ENCODE measurements at regions not wholly inside any gene's neighbourhood (a gene's known extent, or its start where the extent isn't known, plus 50 kb on each side); places are given as distances from the start of the nearest gene placed in this dataset.

DNA sequence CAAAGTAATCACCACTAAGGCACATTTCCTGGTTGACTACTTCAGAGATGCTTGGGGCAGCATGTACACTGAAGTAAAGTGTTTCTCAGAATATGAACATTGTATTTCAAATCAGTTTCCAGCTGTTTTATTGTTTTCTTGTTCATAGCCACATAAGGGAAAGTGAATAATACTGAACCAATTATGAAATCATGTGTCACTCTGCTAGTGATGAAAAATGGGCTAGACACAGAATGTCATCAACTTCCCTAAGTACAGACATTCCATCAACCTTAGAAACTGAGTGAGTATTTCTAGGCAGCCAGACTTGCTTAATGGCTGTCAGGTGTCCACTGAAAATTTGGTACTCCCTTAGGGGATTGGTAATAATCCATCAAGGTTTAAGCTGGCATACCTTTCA is 603.5 kb downstream of the ARL4A start:
- intact Hi-C loops (cut with micrococcal nuclease) = no loop called here
- H3K4me2 ChIP-seq (replicated peaks; ENCODE audit: low read depth, low read length, poor library complexity, severe bottlenecking) = no peak overlapping the region
- no peaks in the 10 kb centered on the region for H4K20me1 ChIP-seq (ENCODE audit: control insufficient read depth, insufficient read depth, low read length, poor library complexity, severe bottlenecking)
- POLR2A ChIA-PET = no interaction called here
- no peaks in the 10 kb centered on the region for H3K4me1 ChIP-seq (ENCODE audit: control insufficient read depth in 2 of 2, insufficient read depth in 2 of 2, low read length in 2 of 2)
- ATAC-seq (ENCODE audit: low read depth) = no peak
- TF ChIP-seq, protein P1, sequence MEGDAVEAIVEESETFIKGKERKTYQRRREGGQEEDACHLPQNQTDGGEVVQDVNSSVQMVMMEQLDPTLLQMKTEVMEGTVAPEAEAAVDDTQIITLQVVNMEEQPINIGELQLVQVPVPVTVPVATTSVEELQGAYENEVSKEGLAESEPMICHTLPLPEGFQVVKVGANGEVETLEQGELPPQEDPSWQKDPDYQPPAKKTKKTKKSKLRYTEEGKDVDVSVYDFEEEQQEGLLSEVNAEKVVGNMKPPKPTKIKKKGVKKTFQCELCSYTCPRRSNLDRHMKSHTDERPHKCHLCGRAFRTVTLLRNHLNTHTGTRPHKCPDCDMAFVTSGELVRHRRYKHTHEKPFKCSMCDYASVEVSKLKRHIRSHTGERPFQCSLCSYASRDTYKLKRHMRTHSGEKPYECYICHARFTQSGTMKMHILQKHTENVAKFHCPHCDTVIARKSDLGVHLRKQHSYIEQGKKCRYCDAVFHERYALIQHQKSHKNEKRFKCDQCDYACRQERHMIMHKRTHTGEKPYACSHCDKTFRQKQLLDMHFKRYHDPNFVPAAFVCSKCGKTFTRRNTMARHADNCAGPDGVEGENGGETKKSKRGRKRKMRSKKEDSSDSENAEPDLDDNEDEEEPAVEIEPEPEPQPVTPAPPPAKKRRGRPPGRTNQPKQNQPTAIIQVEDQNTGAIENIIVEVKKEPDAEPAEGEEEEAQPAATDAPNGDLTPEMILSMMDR (IDR thresholded peaks at IDR 0.05) = no peak
- TF ChIP-seq EZH2 (IDR thresholded peaks at IDR 0.05; ENCODE audit: borderline replicate concordance, insufficient read depth, low read depth, low read length, poor library complexity, severe bottlenecking) = no peak
- Mint-ChIP-seq H3K27me3 (no peaks in the 10 kb centered on the region), H3K4me3 (no peak overlapping the region), H3K27ac (no peak overlapping the region), H3K4me1 (no peaks in the 10 kb centered on the region), H3K9me3 (ENCODE audit: insufficient read depth) (no peaks in the 10 kb centered on the region)
- CTCF ChIA-PET = interaction anchor here (1.8 kb wide), 1 partner anchor 10 kb away, joined by 5 read pairs; no protein-coding TSS in a partner anchor
- no peaks in the 10 kb centered on the region for H3K36me3 ChIP-seq (replicated peaks in 1 of 2; ENCODE audit: control extremely low read depth in 1 of 2, control insufficient read depth in 1 of 2, extremely low read depth in 1 of 2, insufficient read depth in 2 of 2, low read length in 1 of 2)
- H3K79me2 ChIP-seq (ENCODE audit: control insufficient read depth, insufficient read depth, low read length) = no peaks in the 10 kb centered on the region
- no peaks in the 10 kb centered on the region for H3K9me3 ChIP-seq (ENCODE audit: control extremely low read depth in 1 of 3, control insufficient read depth in 2 of 3, insufficient read depth in 1 of 3, low read length in 2 of 3)
- H3K27me3 ChIP-seq (replicated peaks in 1 of 4; ENCODE audit: control extremely low read depth in 1 of 4, control insufficient read depth in 3 of 4, insufficient read depth in 4 of 4, low read length in 3 of 4) = no peaks in the 10 kb centered on the region
- H3K27ac ChIP-seq (ENCODE audit: low read length in 2 of 2) = no peak overlapping the region
- no peak overlapping the region for H2AFZ ChIP-seq (ENCODE audit: insufficient read depth, low read depth, low read length, poor library complexity, severe bottlenecking)
- no peak overlapping the region for H3K4me3 ChIP-seq (ENCODE audit: control extremely low read depth in 1 of 5, extremely low read depth in 1 of 5, insufficient read depth in 1 of 5, low read depth in 2 of 5, low read length in 4 of 5)
- H3K9ac ChIP-seq (ENCODE audit: low read length) = no peak overlapping the region
- DNase-seq = no peak

DNA sequence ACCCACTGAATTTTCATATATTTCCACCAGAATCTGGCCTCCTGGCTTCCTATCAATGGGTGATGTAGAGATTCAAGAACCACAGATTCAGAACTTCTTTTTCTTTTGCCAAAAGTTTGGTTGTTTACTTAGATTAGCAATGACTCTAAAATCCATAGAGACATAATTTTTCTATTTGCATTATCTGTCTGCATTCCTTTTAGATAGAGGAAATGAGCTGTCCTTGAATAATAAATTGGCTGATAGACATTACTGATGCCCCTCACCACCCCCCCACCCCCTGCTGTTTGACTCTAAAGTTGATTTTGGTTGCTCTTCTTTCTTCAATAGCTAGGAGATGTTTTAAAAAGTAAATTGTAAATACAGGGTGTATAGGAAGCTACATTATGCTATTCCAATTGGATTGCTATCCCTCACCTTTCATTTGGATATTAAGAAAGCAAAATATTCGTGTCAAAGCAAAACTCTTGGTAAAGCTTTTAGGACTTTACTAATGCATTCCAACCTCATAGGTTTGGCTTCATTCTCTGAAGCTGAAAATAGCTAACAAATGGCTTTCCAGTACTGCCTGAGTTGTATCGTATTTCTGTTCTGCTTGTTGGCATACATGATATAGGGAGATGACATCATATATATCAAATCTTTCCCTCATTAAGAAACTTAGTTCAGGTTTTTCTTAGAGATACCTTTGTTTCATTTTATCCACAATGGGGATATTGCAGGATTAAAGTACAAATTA is 606.0 kb downstream of the ARL4A start:
- WGBS (ENCODE audit: insufficient coverage) = no CpG with 5 or more reads among the region's 2 CpGs
- intact Hi-C loops (cut with micrococcal nuclease) = no loop called here
- H2AFZ ChIP-seq (ENCODE audit: insufficient read depth, low read depth, low read length, poor library complexity, severe bottlenecking) = no peak overlapping the region
- Mint-ChIP-seq H3K27ac (no peak overlapping the region), H3K27me3 (no peaks in the 10 kb centered on the region), H3K9me3 (ENCODE audit: insufficient read depth) (no peaks in the 10 kb centered on the region), H3K4me3 (no peak overlapping the region), H3K4me1 (no peaks in the 10 kb centered on the region)
- DNase-seq (no peak), ATAC-seq (ENCODE audit: low read depth) (no peak)
- H3K9ac ChIP-seq (ENCODE audit: low read length) = no peak overlapping the region
- H3K4me1 ChIP-seq (ENCODE audit: control insufficient read depth in 2 of 2, insufficient read depth in 2 of 2, low read length in 2 of 2) = no peaks in the 10 kb centered on the region
- H3K27ac ChIP-seq (ENCODE audit: low read length in 2 of 2) = no peak overlapping the region
- no peaks in the 10 kb centered on the region for H4K20me1 ChIP-seq (ENCODE audit: control insufficient read depth, insufficient read depth, low read length, poor library complexity, severe bottlenecking)
- CTCF ChIA-PET = no interaction called here
- no peaks in the 10 kb centered on the region for H3K9me3 ChIP-seq (ENCODE audit: control extremely low read depth in 1 of 3, control insufficient read depth in 2 of 3, insufficient read depth in 1 of 3, low read length in 2 of 3)
- no peak for TF ChIP-seq EZH2 (IDR thresholded peaks at IDR 0.05; ENCODE audit: borderline replicate concordance, insufficient read depth, low read depth, low read length, poor library complexity, severe bottlenecking)
- TF ChIP-seq, protein P1 (IDR thresholded peaks at IDR 0.05) = no peak
- H3K4me3 ChIP-seq (ENCODE audit: control extremely low read depth in 1 of 5, extremely low read depth in 1 of 5, insufficient read depth in 1 of 5, low read depth in 2 of 5, low read length in 4 of 5) = no peak overlapping the region
- H3K79me2 ChIP-seq (ENCODE audit: control insufficient read depth, insufficient read depth, low read length) = no peaks in the 10 kb centered on the region
- H3K27me3 ChIP-seq (replicated peaks in 1 of 4; ENCODE audit: control extremely low read depth in 1 of 4, control insufficient read depth in 3 of 4, insufficient read depth in 4 of 4, low read length in 3 of 4) = no peaks in the 10 kb centered on the region
- POLR2A ChIA-PET = no interaction called here
- no peaks in the 10 kb centered on the region for H3K36me3 ChIP-seq (replicated peaks in 1 of 2; ENCODE audit: control extremely low read depth in 1 of 2, control insufficient read depth in 1 of 2, extremely low read depth in 1 of 2, insufficient read depth in 2 of 2, low read length in 1 of 2)
- H3K4me2 ChIP-seq (replicated peaks; ENCODE audit: low read depth, low read length, poor library complexity, severe bottlenecking) = no peak overlapping the region
